H54 (cell line): ENCODE measurements at regions not wholly inside any gene's neighbourhood (a gene's known extent, or its start where the extent isn't known, plus 50 kb on each side); places are given as distances from the start of the nearest gene placed in this dataset.
A peak's percentile ranks its signal among the peaks of the same experiment; 100 is the strongest.

Experiments used
- DNase-seq: peaks from one replicate; pipeline ENCODE4 v3.0.0; 2011; ENCODE audit warnings: low spot score, mixed read lengths; ENCODE audit not compliant: insufficient read length
- FAIRE-seq: peaks from 3 replicates; lab custom pipeline; 2011; peaks lifted over from hg19 to GRCh38; lab: Jason Lieb, UNC
- POLR2A ChIP-seq: IDR thresholded peaks from 2 replicates; pipeline ENCODE4 v1.6.1; 2011; ENCODE audit warnings: low read depth, mild to moderate bottlenecking, low read length

DNA sequence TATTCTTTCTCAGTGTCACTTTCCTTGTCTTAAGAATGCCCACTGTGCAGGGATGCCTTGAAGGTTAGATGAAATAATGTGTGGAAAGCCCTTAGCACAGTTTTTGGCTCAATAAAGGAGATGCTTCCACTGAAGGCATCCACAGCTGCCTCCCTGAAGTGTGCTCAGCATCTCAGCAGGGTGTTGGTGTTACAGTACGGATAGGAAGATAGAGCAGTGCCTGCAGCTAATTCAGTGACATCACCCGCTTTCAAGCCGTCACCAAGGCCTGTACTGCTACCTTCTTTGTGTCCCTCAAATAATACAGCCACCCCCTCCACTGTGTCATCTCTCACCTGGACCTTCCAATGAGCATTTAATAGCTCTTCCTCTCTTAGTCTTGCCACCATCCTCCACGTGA is 59.0 kb downstream of the NDUFS5 start:
- no peak for TF ChIP-seq POLR2A

DNA sequence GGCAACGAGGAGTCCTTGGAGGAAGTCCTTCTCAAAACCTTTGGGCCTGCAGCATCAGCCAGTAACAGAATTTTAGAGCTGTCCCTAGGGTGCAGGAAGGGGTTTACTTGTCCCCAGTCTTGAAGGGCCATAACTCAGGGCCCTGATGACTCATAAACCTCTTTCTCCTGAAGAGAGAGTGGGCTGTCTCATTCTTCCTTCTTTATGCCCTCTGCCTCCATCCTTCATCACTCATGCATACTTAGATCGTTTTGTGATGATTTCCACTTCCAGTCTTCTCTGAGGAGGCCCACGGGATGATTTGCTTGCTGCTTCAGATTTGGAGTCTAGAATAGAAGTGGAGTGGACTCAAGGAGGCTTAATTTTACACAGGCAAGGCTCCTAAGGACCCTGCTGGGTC is 60.2 kb downstream of the NDUFS5 start:
- FAIRE-seq (no peak), DNase-seq (peak; percentile 52)
- TF ChIP-seq POLR2A, result no peak

More for the DNA sequence above, 59.0 kb downstream of the NDUFS5 start:
- DNase-seq (no peak), FAIRE-seq (no peak)

DNA sequence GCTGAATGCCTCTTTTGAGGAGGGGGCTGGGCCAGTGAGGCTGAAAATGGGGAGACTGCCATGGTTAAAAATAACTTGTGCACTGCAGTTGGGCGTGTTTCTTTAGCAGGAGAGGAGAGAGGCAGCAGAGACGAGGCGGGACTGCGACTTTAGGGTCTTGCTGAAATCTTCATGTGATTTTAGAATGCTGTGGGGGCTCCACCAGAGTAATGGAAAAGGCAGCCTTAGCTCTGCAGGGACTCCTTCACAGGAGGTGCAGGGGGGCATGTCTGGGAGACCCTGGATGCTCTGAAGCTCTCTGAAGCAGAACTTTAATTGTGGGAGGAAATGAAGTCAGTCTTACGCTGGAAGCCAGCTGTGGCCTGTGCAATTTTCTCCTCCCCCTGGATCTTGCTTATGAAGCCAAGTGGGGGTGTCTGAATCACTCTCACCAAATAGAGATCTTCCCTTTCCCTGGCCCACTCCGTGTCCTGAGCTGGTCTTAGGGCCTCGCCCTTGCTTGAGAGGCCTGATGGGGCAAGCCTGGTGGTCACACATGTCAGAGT is 60.8 kb downstream of the NDUFS5 start:
- TF ChIP-seq POLR2A, result no peak
- no peak for FAIRE-seq
- no peak for DNase-seq

DNA sequence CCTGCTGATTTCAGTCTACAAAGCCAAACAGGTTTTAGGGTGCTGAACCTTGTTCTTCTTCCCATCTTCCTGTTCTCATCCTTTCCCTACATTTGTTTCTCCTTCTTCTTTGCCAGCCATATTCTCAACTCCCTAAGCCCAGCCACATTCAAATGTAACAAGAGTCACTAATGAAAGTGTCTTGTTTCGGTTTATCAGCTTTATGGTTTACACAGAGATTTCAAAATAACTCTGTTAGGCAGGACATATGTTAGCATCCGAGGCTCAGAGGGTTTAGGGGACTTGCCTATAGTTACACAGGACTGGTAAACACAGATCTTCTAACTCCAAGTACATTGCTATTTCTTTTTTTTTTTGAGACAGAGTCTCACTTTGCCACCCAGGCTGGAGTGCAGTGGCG is 61.3 kb downstream of the NDUFS5 start:
- no peak for DNase-seq
- no peak for TF ChIP-seq POLR2A
- no peak for FAIRE-seq

DNA sequence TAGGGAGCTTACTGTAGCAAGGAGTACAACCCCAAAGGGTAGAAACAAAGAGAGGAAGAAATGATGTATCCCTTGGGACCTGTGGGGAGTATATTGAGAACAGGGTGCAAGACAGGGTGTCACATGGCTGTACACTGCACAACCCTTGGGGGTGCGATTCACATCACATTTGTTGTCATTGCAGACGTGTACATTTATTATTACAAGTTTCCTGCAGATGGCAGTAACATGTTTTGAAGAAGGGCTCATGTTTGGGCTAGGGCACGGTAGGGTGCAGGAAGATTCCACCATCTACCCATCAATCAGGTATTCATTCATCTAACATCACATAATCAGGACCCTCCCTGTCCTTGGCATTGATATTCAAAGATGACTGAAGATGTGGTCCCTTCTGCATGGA is 62.5 kb downstream of the NDUFS5 start:
- TF ChIP-seq POLR2A, result no peak
- no peak for FAIRE-seq

DNA sequence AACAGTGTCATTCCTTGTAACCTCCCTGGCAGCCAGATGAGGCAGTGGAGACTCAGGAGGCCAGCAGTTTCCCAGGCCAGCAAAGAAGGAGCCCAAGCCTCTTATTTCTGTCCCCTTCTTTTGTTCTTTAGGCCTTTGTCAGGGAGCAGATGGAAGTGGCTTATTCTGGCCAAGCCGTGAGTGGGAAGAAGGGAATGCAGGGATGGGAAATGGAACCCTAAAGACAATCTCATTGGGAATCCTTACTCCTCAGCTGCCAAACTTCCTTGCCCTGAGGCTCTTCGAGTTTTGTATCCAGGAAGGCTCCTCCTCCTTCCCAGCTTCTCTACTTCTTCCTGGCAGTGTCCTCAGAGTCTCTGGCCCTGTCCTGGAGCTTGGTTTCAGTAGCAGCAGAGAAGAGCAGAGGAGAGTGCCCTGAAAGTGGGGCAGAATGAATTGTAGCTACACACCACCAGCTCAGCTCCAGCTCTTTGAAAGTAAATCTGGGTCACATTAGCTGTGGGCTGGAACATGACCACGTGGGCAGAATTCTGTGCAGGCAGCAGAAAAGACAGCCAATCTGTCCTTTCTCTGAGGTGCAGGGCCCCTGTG is 63.9 kb downstream of the NDUFS5 start:
- no peak for DNase-seq
- TF ChIP-seq POLR2A, result no peak
- FAIRE-seq, result no peak

More for the DNA sequence above, 62.5 kb downstream of the NDUFS5 start:
- DNase-seq, result no peak

DNA sequence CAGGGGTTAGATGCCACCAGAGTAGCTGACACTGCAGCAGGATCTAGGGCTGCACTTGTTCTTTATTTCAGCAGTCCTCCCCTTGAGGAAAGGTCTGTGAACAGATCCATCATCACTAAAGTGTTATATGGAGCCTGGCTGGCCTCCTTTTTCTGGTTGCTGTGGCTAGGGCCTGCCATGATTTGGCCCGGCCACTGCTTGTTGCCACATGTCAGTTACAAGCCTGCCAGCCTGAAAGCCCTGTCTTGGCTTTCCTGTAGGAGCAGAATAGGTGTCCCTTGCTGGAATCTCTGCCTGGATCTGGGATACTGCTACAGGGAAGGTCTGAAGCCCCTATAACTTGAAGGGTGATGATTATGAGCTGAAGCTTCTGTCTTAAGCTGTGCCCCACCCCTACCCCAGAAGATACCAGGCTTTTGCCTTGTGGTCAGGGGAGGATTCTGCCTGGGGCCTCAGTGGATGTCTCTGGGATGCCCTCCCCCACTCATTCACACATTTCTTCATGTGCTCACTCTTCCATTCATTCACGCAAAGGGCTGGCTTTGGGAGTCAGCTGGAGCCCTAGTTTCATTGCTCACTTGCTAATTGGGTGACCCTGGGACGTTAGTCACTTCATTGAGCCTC is 64.7 kb downstream of the NDUFS5 start:
- no peak for TF ChIP-seq POLR2A
- DNase-seq, result no peak
- FAIRE-seq, result no peak

DNA sequence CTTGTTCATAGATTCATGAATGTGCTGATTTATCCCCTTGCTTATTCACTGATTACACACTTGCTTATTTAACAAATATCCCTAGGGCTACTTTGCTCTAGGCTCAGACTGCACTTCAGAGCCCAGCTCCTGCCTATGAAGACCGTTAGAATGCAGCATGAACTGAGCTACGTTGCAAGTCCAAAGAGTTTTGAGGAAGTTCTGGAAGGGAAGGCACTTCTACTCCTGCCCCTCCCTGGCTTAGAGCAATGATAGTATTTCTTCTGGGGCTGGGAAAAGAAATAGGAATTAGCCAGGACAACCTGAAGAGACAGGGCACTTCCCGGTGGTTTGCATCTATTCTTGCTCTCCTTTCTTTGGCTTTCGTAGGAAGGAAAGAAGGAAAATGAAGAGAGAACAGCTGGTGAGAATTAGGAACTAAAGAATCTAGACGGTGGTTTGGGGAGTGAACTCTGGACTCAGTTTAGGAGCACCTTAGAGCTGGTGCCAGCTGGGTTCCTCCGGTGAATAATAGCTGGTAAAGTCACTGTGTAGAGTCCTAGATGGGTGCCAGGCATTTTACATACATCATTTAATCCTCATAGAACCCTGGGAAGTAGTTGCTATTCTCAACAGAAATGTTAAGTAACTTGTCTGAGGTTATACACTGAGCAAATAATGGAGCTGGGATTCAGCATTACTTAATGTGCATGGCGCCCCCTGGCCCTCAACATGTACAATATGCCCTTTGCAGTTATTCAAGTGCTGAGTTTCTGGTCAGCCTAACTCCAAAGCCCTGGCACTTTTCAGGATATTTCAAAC is 65.9 kb downstream of the NDUFS5 start:
- FAIRE-seq, result peak; percentile 48
- DNase-seq, result peak; percentile 45
- TF ChIP-seq POLR2A, result no peak

DNA sequence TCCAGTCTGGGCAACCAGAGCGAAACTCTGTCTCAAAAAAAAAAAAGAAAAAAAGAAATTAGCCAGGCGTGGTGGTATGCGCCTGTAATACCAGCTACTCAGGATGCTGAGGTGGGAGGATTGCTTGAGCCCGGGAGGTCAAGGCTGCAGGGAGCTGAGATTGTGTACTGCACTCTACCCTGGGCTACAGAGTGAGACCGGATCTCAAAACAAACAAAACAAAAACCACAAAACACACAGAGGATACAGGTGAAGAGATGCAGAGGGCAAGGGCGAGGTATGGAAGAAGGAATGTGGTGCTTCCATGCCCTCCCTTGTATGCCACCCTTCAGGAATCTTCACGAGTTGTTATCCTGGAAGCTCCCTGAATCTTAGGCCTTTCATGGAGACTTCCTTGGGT is 68.5 kb downstream of the NDUFS5 start:
- DNase-seq, result no peak
- no peak for FAIRE-seq
- TF ChIP-seq POLR2A, result no peak

DNA sequence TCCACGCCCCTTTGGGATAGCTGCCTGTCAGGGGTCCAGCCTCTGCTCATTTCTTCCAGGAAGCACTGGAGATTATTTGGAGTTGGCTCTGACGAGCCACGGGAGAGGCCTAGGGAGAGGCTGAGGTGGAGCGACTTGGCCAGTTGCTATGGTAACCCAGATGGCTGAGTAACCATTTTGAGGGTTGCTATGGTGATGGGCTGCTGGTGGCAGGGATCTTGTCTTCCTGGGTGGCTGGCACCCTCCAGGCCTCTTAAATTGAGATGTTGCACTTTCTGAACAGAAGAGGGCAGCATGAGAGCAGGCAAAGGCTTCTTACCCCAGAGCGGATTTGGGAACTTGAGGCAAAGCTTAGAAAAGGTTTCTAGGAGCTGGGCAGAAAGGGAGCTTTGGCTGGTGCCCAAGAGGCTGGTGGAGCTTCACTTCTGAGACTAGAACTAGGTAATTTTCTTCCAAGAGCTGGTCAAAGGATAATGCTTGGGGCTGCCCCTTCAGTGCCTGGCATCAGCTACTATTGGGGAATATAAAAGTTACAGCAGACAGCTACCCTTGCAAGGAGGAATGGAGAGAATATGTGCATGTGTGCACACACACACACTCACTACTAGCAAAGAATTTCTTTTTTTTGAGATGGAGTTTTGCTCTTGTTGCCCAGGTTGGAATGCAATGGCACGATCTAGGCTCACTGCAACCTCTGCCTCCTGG is 72.5 kb downstream of the NDUFS5 start:
- DNase-seq, result peak; percentile 99
- peak; percentile 60 for FAIRE-seq
- no peak for TF ChIP-seq POLR2A

DNA sequence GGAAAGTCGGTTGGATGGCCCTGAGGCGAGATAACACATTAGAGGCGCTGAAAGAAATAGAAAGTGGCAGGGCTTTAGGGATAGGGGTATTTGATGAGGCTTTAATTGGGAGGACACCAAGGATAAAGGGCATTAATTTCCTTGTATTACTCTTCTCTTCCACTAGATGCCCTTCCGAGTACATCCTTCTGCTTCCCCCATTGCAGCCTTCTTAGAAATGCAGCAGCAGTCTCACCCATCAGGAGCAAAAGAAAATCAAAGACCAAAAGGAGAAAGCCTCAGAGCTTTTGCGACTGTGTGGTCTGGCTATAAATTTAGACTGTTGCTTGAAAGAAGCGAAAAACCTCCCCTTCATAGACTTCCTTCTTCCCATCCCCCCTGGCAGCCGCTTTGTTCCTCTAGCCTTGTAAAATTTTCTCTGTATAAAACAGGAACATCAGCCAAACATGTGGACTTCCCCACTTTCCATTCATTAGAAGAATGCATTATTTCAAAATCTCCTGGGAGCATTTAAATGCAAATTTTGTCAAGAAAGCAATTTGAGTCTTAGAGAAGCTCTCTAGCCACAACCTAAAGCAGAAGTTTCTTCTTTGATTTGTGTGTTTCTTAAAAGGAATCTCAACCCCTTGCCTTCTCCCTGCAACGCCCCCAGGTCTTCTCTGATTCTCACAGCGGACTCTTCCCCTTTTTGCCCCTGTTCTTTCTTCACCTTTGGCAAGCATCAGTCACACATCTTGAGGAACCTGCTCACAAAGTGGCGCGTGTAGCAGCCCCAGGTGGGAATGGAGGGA is 76.6 kb downstream of the NDUFS5 start:
- peak; percentile 30 for FAIRE-seq
- peak; percentile 75 for DNase-seq
- TF ChIP-seq POLR2A, result no peak

DNA sequence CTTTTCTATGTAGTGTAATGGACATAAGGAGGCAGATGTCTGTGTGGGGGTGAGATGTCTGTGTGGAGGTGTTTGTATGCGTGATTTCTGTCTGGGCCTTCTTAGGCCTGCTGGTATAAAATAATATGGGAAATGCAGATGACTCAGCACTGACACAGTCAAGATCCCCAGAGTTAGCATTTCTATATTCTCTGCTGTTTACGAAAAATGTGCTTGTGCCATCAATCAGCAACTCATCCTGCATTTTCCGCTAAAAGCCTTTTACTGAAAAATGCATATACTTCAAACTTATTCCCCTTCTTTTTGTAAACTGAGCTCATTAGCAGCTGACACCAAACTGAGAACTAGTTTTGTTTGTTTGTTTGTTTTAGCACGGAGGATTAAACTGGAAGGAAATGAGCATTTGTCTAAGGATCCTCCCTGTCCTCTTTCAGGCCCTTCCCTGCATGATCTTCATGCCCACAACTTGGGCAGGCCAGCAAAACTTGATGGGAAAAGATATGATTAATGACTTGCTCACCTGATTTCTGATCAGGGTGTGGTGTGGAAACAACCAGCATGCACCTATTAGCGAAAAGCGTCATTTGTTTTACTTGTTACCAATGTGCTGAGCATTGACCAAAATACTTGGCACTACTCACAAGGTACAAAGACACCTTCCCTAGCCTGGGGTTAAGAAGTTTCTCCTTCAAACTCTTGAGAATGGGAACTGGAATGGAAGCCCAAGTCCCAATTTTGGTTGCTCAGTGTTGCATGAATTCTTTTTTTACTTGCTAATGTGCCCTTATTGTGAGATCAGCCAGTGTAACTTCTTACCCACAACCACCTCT is 77.4 kb downstream of the NDUFS5 start:
- no peak for TF ChIP-seq POLR2A
- FAIRE-seq (peak; percentile 60), DNase-seq (peak; percentile 61)
